ENCODE measurements at regions not wholly inside any gene's neighbourhood (a gene's known extent, or its start where the extent isn't known, plus 50 kb on each side); places are given as distances from the start of the nearest gene placed in this dataset.

DNA sequence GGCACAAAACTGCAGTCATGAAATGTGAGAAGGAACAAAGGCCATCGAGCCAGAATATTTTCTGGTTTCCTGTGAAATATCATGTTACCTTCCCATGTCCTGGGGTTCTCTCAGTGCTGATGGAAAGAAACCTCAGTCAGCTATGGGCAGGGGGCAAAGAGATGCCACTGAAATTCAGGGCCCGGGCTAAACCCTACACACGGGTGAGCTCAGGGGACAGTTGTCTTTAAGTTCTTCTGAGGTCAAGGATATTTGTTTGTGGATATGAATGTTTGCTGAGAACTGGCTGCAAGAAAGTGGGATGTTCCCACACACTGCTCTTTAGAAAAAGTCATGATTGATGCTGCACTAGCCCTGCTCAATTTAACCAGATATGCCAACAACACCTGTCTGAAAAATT is 187.2 kb downstream of the MEX3B start:
- 87% methylated on average over 3 of the region's 3 CpGs for WGBS
- Histone ChIP-seq H3K9ac (ENCODE audit: low read length) (no peak overlapping the region), H4K91ac (ENCODE audit: low read length) (no peak overlapping the region), H3K23ac (ENCODE audit: low read length in 2 of 2) (no peak overlapping the region), H3K18ac (ENCODE audit: low read depth in 1 of 2, low read length in 2 of 2) (no peak overlapping the region), H2BK15ac (ENCODE audit: low read depth, poor library complexity, severe bottlenecking) (no peak overlapping the region), H3K4me1 (ENCODE audit: control insufficient read depth, insufficient read depth, low read depth, low read length) (no peaks in the 10 kb centered on the region), H3K4me3 (ENCODE audit: insufficient read depth in 1 of 2, low read depth in 1 of 2, low read length in 2 of 2) (no peak overlapping the region), H3K14ac (ENCODE audit: low read length in 2 of 2) (no peak overlapping the region), H3K79me1 (replicated peaks; ENCODE audit: low read length, poor library complexity, severe bottlenecking) (no peaks in the 10 kb centered on the region), H2AK5ac (ENCODE audit: low read length, severe bottlenecking) (no peak overlapping the region), H4K8ac (ENCODE audit: low read length) (no peak overlapping the region), H3K4ac (ENCODE audit: low read depth in 1 of 2, low read length in 2 of 2) (no peak overlapping the region), H2BK120ac (ENCODE audit: low read depth, low read length) (no peak overlapping the region), H3K9me3 (ENCODE audit: control insufficient read depth, low read length) (no peaks in the 10 kb centered on the region), H3K4me2 (ENCODE audit: low read length, poor library complexity, severe bottlenecking) (no peak overlapping the region), H2BK12ac (ENCODE audit: low read length in 2 of 2) (no peak overlapping the region), H2BK5ac (ENCODE audit: low read depth, low read length, poor library complexity, severe bottlenecking) (no peak overlapping the region), H2AFZ (ENCODE audit: low read depth, low read length) (no peak overlapping the region), H3K27ac (ENCODE audit: low read length, poor library complexity, severe bottlenecking) (no peak overlapping the region), H3K36me3 (ENCODE audit: control insufficient read depth in 1 of 2, insufficient read depth in 2 of 2, low read depth in 1 of 2, low read length in 2 of 2) (no peaks in the 10 kb centered on the region), H3K27me3 (ENCODE audit: control insufficient read depth in 1 of 2, insufficient read depth in 1 of 2, low read length in 2 of 2) (peaks cover 0 to 1% of the 10 kb centered on the region in 2 experiments)
- DNase-seq, result no peak

DNA sequence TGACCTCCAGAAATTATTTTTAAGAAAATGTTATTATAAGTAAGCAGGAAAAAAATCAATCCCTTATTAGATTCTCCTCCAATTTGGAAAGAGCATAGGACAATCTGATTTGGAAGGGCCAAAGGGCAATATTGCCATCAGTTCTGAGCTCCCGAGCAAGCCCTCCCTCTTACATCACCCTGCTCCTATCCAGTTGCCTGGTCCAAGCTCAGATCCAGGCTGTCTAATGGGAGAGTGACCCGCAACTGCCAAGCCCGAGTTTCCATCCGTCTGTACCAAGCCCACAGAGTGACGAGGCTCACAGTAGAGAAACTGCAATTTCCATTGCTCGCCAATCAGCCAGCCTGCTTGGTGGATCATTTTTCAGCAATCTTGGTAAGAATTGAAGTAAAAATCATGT is 187.7 kb downstream of the MEX3B start:
- Histone ChIP-seq H3K14ac (ENCODE audit: low read length in 2 of 2) (no peak overlapping the region), H3K27ac (ENCODE audit: low read length, poor library complexity, severe bottlenecking) (no peak overlapping the region), H3K4me3 (ENCODE audit: insufficient read depth in 1 of 2, low read depth in 1 of 2, low read length in 2 of 2) (no peak overlapping the region), H2BK120ac (ENCODE audit: low read depth, low read length) (no peak overlapping the region), H3K18ac (ENCODE audit: low read depth in 1 of 2, low read length in 2 of 2) (no peak overlapping the region), H4K91ac (ENCODE audit: low read length) (no peak overlapping the region), H3K36me3 (ENCODE audit: control insufficient read depth in 1 of 2, insufficient read depth in 2 of 2, low read depth in 1 of 2, low read length in 2 of 2) (no peaks in the 10 kb centered on the region), H2BK5ac (ENCODE audit: low read depth, low read length, poor library complexity, severe bottlenecking) (no peak overlapping the region), H3K9me3 (ENCODE audit: control insufficient read depth, low read length) (no peaks in the 10 kb centered on the region), H4K8ac (ENCODE audit: low read length) (no peak overlapping the region), H3K27me3 (ENCODE audit: control insufficient read depth in 1 of 2, insufficient read depth in 1 of 2, low read length in 2 of 2) (peaks cover 0 to 3% of the 10 kb centered on the region in 2 experiments), H2AK5ac (ENCODE audit: low read length, severe bottlenecking) (no peak overlapping the region), H2BK15ac (ENCODE audit: low read depth, poor library complexity, severe bottlenecking) (no peak overlapping the region), H3K23ac (ENCODE audit: low read length in 2 of 2) (no peak overlapping the region), H2AFZ (ENCODE audit: low read depth, low read length) (no peak overlapping the region), H3K4me1 (ENCODE audit: control insufficient read depth, insufficient read depth, low read depth, low read length) (no peaks in the 10 kb centered on the region), H3K79me1 (replicated peaks; ENCODE audit: low read length, poor library complexity, severe bottlenecking) (no peaks in the 10 kb centered on the region), H3K9ac (ENCODE audit: low read length) (no peak overlapping the region), H3K4ac (ENCODE audit: low read depth in 1 of 2, low read length in 2 of 2) (no peak overlapping the region), H2BK12ac (ENCODE audit: low read length in 2 of 2) (no peak overlapping the region), H3K4me2 (ENCODE audit: low read length, poor library complexity, severe bottlenecking) (no peak overlapping the region)
- no peak for DNase-seq
- WGBS, result 94% methylated on average over 6 of the region's 6 CpGs

DNA sequence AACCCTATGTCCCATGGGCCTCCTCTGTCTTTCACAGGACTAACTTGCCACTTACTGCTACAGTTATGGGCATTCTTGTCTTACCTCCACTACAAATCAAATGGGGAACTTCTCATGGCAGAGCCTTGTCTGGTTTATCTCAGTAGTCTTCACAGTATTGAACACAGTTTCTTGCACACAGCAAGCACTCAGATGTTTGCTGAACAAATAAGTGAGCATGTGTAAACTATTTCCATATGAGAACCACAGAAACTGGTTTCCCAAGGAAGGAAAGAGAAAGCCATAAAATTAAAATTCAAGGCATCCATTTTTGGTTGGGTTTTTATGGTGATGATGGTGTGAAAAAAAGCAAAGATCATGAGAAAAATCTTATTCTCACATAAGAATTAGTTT is 189.2 kb downstream of the MEX3B start:
- no peak overlapping the region for H4K91ac ChIP-seq (ENCODE audit: low read length)
- no peak overlapping the region for H3K4me3 ChIP-seq (ENCODE audit: insufficient read depth in 1 of 2, low read depth in 1 of 2, low read length in 2 of 2)
- no peak overlapping the region for H3K9ac ChIP-seq (ENCODE audit: low read length)
- peaks cover 0 to 3% of the 10 kb centered on the region in 2 experiments for H3K27me3 ChIP-seq (ENCODE audit: control insufficient read depth in 1 of 2, insufficient read depth in 1 of 2, low read length in 2 of 2)
- no peak overlapping the region for H2BK12ac ChIP-seq (ENCODE audit: low read length in 2 of 2)
- no peaks in the 10 kb centered on the region for H3K4me1 ChIP-seq (ENCODE audit: control insufficient read depth, insufficient read depth, low read depth, low read length)
- no peak overlapping the region for H3K14ac ChIP-seq (ENCODE audit: low read length in 2 of 2)
- H2BK15ac ChIP-seq (ENCODE audit: low read depth, poor library complexity, severe bottlenecking), result no peak overlapping the region
- H3K18ac ChIP-seq (ENCODE audit: low read depth in 1 of 2, low read length in 2 of 2), result no peak overlapping the region
- no peak overlapping the region for H3K23ac ChIP-seq (ENCODE audit: low read length in 2 of 2)
- H3K4me2 ChIP-seq (ENCODE audit: low read length, poor library complexity, severe bottlenecking), result no peak overlapping the region
- H3K4ac ChIP-seq (ENCODE audit: low read depth in 1 of 2, low read length in 2 of 2), result no peak overlapping the region
- no peak overlapping the region for H4K8ac ChIP-seq (ENCODE audit: low read length)
- no peaks in the 10 kb centered on the region for H3K79me1 ChIP-seq (replicated peaks; ENCODE audit: low read length, poor library complexity, severe bottlenecking)
- no peak overlapping the region for H3K27ac ChIP-seq (ENCODE audit: low read length, poor library complexity, severe bottlenecking)
- DNase-seq, result no peak
- no peak overlapping the region for H2BK5ac ChIP-seq (ENCODE audit: low read depth, low read length, poor library complexity, severe bottlenecking)
- no peak overlapping the region for H2BK120ac ChIP-seq (ENCODE audit: low read depth, low read length)
- no peak overlapping the region for H2AK5ac ChIP-seq (ENCODE audit: low read length, severe bottlenecking)
- no peaks in the 10 kb centered on the region for H3K36me3 ChIP-seq (ENCODE audit: control insufficient read depth in 1 of 2, insufficient read depth in 2 of 2, low read depth in 1 of 2, low read length in 2 of 2)
- no peak overlapping the region for H2AFZ ChIP-seq (ENCODE audit: low read depth, low read length)
- no peaks in the 10 kb centered on the region for H3K9me3 ChIP-seq (ENCODE audit: control insufficient read depth, low read length)

DNA sequence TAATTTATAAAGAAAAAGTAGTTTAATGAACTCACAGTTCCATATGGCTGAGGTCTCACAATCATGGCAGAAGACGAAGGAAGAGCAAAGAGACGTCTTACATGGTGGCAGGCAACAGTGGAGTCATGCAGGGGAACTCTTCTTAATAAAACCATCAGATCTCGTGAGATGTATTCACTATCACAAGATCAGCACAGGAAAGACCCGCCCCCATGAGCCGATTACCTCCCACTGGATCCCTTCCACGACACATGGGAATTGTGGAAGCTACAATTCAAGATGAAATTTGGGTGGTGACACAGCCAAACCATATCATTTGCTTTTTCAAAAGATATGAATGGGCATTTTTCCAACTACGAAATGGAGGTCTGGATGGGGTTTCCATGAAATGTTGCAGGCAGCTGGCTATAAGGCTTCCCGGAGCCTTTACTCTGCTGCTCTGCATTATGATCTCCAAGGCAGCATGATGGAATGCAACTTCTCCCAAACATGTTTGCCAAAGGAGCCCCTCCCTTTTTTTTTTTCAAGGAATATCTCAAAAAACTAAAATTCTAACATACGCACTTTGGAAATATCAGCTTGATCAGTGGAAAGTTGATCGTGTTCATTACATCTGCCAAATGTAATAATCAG is 189.7 kb downstream of the MEX3B start:
- H3K4me3 ChIP-seq (ENCODE audit: insufficient read depth in 1 of 2, low read depth in 1 of 2, low read length in 2 of 2), result no peak overlapping the region
- H3K23ac ChIP-seq (ENCODE audit: low read length in 2 of 2), result no peak overlapping the region
- no peak overlapping the region for H2BK5ac ChIP-seq (ENCODE audit: low read depth, low read length, poor library complexity, severe bottlenecking)
- no peak overlapping the region for H3K27ac ChIP-seq (ENCODE audit: low read length, poor library complexity, severe bottlenecking)
- peaks cover 0 to 3% of the 10 kb centered on the region in 2 experiments for H3K27me3 ChIP-seq (ENCODE audit: control insufficient read depth in 1 of 2, insufficient read depth in 1 of 2, low read length in 2 of 2)
- WGBS, result 94% methylated on average over 9 of the region's 10 CpGs
- DNase-seq, result no peak
- no peak overlapping the region for H4K8ac ChIP-seq (ENCODE audit: low read length)
- no peak overlapping the region for H2AFZ ChIP-seq (ENCODE audit: low read depth, low read length)
- no peak overlapping the region for H3K14ac ChIP-seq (ENCODE audit: low read length in 2 of 2)
- H2AK5ac ChIP-seq (ENCODE audit: low read length, severe bottlenecking), result no peak overlapping the region
- no peak overlapping the region for H3K4ac ChIP-seq (ENCODE audit: low read depth in 1 of 2, low read length in 2 of 2)
- no peak overlapping the region for H2BK120ac ChIP-seq (ENCODE audit: low read depth, low read length)
- no peak overlapping the region for H4K91ac ChIP-seq (ENCODE audit: low read length)
- no peak overlapping the region for H2BK15ac ChIP-seq (ENCODE audit: low read depth, poor library complexity, severe bottlenecking)
- no peak overlapping the region for H3K18ac ChIP-seq (ENCODE audit: low read depth in 1 of 2, low read length in 2 of 2)
- H3K79me1 ChIP-seq (replicated peaks; ENCODE audit: low read length, poor library complexity, severe bottlenecking), result no peaks in the 10 kb centered on the region
- H2BK12ac ChIP-seq (ENCODE audit: low read length in 2 of 2), result no peak overlapping the region
- no peaks in the 10 kb centered on the region for H3K4me1 ChIP-seq (ENCODE audit: control insufficient read depth, insufficient read depth, low read depth, low read length)
- no peaks in the 10 kb centered on the region for H3K9me3 ChIP-seq (ENCODE audit: control insufficient read depth, low read length)
- H3K36me3 ChIP-seq (ENCODE audit: control insufficient read depth in 1 of 2, insufficient read depth in 2 of 2, low read depth in 1 of 2, low read length in 2 of 2), result no peaks in the 10 kb centered on the region
- H3K4me2 ChIP-seq (ENCODE audit: low read length, poor library complexity, severe bottlenecking), result no peak overlapping the region
- no peak overlapping the region for H3K9ac ChIP-seq (ENCODE audit: low read length)
